ENCODE measurements at regions not wholly inside any gene's neighbourhood (a gene's known extent, or its start where the extent isn't known, plus 50 kb on each side); places are given as distances from the start of the nearest gene placed in this dataset.

DNA sequence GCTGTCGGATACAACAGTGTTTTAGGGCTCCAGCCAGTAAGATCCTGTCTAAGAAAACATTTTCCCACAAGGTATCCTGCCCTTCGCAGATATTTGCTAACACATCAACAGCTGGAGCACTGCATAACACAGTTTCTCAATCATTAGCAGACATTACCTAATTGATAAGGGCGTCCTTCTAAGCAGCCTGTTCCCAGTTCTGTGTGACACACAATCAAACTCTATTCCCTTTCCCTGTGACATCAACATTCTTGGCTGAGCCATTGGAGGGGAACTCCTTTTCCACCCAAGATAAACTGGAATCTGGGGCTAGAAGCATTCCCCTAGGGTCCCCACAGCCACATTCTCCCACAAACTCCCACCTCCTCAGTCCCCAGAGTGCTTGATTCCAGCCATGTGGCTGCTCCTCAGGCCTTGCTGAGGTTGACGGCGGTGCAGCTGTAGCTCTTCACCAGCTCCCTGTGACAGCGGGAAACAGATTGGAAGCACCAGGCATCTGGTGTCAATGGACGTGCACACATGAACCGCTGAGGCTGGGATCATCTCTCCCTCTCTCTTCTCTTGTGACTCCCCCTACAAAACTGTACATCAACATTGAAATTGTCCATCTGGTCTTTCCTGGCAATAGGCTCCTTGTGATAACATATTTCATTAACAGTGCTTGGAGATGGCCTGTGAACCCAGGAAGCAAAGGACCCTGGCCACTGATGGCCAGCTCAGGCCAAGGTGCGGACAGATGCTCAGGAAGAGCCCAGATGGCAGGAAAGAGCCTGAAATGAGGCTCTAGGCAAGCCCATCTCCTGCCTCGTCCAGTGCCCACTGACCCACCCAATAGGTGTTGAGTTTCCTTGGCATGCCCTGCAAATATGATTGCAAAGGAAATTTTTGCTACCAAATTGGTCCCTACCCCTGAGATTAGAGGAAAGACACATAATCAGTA is 131.1 kb upstream of the TBX20 start:
- peak; percentile 46 for DNase-seq

DNA sequence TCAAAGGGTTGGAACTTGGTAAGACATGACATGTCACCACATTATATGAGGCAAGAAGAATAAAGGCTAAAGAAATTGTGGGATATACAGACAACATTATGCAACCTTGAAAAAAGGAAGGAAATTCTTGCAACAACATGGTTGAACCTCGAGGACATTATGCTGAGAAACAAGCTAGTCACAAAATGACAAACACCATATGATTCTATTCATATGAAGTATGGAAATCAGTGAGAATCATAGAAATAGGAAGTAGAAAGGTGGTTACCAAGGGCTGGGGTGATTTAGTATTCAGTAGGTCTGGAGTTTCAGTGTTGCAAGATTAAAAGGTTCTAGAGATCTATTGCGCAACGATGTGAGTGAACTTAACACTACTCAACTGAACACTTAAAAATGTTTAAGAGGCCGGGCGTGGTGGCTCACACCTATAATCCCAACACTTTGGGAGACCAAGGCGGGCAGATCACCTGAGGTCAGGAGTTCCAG is 126.9 kb upstream of the TBX20 start:
- no peak for DNase-seq

DNA sequence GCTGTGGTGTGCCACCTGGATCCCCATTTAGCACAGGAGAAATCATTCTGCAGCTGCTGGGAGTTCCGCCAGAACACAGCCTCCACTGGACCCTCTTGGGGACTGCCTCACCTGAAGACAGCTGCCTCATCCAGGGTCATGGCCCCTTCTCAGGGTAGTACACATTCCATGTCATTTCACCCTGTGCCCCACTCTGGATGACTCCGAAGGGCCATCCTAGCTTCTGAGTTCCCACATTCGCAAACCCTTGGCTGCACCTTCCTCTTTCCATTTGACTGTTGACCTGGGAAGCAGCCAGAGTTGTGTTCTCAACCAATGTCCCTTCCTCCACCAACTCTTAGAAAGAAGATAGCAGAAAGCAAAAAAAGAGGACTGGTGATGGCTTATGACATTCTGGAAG is 125.6 kb upstream of the TBX20 start:
- DNase-seq: no peak

DNA sequence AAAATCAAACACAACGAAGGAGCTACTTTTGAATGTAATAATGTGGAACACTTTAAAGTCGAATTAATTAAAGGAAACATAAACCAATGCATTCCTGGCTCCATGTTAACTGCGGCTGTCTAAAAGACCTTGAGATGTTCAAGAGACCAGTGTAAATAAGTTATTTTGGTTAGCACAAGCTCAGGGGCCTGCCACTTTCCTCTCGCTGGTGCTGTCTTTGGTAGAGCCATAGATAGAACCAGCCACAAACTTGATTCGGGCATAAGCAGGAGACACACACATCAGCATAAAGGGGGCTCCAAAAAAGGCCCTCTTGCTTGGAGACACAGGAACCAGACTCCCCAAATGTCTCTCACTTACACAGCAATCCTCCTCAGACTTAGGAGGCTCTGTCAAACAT is 121.6 kb upstream of the TBX20 start:
- DNase-seq: no peak

DNA sequence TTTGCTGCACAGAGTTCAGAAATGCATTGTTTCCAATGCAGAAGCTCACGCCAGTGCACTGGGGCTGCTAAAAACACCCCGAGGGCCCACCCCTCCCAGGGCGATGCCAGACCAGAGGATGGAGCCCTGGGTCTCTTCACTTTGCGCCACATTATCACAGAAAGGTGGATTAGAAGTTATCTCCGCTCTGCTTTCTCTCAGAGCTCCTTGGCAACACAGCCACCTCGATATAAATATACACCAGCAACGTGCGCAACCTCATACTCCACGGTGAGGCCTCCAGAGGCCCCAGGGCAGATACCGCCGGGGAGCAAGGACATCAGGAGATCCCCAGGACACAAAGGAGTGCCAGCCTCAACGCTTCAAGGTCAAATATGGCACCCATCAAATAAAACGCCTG is 121.0 kb upstream of the TBX20 start:
- DNase-seq: no peak

DNA sequence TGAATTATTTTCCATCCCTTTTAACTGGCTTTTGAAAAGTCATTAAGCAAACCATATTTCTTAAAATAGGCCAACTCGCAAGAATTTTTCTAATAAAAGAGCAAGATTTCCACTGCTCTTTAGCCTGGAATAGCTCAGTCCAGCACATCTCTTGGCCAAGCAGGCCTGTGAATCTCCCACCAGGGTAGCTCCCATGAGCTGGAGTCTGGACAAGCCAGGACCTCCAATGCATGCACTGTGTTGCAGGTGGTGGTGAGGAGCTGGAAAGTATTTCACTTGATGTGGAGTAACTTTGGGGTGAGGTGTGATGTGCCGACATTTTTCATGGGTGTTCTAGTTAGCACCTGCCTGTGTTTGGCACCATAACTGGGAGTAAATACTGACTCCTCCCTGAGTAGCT is 117.3 kb upstream of the TBX20 start:
- no peak for DNase-seq

DNA sequence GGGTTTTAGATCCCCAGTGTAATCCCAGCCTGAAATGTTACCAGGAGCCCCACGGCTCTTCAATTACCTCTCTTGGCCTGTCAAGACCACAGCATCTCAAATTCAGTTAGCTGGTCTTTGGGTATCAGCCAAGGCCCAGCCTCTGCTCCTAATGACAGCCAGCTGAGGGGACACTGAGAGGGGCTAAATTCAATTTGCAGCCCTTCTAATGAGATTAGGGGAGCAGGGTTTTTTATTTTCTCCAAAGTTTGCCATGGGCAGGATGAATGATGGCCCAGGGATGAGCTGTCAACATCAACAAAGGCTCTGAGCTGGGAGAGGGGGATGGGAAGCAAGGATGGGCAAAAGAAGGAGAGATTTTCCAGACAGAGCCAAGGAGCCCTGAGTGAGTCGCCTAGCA is 116.8 kb upstream of the TBX20 start:
- no peak for DNase-seq

DNA sequence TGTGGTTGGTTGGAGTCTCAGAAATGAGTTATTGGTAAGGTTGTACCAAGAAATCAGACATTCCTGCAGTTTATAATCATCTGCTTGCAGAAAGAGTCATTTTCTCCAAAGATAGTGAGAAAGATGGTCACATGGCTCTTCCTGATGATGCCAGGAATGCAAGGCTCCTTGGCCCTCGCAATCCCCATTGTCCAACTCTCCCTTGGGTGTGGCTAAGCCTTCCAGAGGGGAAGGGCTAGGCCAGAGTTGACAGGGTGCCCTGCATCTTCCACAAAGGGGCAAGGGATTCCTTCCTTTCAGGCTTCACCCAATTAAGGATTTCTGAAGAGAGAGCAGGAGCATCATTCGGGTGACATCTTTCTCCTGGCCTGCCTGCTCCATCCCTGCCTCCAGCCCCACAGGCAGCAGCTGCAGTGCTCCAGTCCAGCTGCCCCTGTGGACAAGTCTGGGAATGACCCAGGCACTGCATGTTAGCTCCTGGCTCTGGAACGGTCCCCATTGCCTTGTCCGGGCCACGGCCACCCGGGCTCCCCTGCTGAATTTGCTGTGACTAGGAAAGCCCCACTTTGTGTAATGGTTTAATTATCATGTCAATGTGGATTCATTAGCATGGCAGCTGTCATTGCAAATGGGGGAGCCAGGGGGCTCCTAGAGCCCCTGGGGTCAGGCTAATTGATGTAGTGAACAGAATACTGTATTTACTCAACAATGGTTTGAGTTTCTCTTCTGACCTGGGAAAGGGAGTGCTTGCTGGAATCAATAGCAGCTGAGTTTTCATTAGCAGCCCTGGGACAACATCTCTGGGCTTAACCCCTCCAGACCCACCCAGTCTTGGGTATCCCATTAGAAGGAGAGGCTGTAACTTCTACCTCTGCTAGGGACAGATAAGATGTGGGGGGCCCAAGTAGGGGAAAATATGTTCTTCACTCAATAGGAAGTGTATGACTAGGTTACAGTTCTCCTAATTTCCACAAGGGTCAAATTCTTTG is 112.6 kb upstream of the TBX20 start:
- no peak for DNase-seq

DNA sequence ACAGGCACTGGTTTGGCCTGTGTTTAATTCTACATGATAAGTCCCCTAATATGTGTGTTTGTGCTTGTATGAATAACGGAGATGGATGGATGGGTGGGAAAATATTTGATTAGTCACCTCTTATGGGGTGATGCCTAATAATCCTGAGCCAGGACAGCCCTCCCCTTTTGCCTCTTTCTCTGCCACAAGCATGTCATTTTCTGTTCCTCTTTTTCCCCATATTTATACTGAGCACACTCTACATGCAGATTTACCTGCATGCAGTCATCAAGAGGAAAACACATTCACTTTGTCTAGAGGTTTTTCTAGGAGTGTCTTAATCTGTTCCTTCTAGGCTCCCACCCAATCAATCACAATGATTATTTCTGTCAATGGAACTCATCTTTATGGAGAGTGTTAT is 111.6 kb upstream of the TBX20 start:
- DNase-seq: no peak

DNA sequence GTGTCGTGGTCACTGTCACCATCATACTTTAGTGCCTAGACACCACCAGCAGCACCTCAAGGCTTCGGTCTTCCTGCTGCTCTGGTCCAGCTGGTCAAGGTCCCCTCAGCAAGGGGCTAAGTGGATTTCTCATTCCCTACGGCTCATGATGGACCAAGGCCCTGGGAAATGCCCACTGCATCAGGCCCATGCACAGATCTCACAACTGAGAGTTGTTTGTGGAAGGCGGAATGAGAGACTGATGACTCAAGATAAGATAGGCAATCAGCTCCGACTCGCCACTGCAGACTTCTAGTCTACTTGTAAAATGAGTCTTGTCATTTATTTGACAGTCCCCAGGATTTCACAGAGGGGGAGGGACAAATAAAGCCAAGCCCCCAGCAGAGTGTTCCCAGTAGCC is 108.4 kb upstream of the TBX20 start:
- no peak for DNase-seq

DNA sequence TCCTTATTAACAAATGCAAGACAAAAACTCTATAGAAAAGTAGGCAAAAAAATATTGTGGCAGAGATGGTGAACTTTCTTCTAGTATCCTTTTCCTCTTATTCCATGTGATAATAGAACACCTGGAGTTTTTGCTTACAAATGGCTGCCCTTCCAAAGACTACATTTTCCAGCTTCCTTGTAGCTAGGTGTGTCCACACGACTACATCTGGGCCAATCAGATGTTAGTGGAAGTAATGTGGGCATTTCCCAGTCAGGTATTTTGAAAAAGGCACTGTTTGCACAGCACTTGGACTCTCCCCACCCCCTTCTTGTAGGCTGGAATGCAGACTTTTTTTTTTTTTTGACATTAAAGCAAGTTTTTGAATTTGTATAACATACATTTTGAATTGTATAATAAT is 105.5 kb upstream of the TBX20 start:
- DNase-seq: peak; percentile 19

DNA sequence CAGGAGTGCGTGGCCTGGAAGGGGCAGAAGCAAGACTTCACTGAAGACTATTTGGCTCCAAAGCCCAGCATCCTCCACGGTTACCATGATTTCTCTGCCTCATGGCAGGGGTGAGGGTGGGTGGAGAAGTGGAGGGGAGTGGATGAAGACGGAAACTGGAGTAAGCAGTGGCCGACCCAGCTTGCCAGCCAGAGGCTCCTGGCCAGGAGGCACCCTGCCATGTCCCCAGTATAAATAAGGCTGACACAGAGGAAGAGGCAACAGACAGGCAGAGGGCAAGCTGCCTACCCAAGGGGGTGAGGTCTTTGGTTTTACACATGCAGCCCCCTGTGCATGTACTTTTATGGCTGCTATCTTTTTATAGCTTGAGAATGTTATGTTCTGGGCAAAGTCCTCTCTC is 102.6 kb upstream of the TBX20 start:
- no peak for DNase-seq

DNA sequence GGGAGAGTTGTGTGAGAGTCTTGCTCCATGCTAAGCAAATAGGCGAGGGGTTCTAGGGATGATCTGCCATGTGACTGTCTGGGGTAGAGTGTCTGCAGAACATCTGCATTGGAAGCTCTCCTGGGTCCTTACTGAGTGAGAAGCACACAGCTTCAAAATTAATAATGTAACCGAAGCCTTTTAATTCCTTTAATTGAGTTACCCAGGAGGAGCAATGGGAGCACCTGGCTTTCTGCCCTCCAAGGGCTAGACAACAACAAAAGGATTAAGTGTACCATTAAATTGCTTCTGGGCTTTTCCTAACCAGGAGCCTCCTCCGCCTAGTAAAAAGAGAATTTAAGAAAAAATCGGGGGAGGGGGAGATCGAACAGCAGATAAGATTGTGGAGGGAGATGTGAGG is 102.0 kb upstream of the TBX20 start:
- peak; percentile 45 for DNase-seq

DNA sequence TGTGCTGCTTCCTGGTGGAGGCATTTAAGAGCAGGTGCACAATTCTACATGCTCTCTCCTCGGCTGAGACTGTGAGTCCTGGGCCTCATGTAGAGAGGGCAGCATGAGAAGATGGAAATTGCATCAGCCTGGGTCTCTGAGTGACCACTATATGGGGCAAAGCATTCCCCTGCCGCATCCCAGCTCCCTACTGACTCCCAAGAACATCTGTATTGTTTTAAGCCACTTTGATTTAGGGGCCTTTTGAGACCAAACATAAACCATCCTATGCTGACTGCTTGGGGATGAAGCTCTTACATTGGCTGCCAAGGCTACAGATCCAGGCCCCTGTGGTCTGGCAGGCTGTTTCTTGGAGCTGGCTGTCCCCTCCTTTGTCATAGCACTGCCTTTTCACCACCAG is 101.3 kb upstream of the TBX20 start:
- no peak for DNase-seq

DNA sequence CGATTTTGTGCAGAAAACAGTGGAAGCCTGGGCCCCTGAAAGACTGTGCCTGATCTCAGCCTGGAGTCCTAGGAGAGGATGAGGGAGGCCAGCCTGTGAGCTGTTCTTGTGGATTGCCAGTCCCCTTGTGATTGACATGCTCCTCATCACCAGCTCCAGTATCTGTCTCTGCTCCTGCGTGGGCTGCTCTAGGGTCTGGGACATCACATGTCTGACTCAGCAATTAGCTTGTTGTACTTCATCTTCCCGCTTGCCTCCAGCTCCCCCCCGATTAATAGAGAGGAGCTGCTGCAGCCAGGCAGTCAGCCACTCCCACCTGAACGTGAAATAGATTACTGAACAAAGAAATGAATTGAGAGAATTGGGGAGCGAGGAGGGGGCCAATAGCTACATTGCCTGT is 99.6 kb upstream of the TBX20 start:
- no peak for DNase-seq

DNA sequence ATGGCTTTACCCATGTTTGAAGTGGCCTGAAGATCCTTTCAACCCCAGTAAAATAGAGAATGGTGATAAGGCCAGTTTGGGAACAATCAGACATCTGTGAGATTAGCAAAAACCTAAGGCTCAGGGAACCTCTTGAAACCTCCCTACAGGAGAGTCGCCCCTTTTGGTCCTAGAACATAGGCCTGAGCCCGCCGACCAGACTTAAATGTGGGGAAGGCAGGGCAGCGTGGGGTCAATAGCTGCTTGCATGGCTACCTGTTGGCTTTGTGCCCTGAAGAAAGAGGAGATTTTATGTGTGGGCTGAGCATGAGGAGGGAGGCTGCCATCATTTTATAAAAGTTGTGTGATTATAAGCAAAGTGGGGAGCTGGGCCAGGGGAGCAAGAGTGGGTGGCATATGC is 97.6 kb upstream of the TBX20 start:
- no peak for DNase-seq

DNA sequence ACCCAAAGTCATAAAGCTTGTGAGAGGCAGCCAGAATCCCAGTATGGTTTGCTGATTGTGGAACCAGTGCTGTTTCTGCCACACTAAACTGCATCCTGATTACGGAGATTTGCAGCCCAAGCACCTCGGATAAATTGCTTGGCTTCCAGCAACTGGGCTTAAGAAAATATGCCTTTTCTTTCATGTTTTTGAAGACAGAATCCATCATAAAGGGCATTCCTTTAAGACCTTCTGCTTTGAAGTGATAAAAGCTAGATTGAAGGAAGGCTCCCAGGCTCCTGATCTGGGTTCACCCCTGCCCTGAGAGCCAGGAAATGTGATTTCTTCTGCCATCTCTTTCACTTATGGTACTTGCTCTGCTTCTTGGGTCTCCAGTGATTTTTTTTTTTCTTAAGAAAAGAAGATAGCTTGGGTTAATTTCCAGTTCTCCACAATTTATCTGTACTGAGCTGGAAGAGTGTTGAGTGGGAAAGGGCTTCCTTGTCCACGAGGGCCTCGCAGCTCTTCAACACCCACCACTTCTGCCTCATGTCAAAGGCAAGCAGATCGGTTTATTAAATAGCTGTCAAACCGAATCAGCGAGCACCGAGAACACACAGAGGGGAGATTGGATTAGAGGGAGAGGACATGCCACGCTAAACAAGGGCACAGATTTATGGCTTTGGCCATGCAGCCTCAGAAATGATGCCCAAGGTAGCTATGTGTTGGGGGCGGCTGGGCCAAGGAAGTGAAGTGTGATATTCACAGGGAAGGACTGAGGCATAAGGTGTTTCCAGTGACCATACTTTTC is 94.9 kb upstream of the TBX20 start:
- no peak for DNase-seq

DNA sequence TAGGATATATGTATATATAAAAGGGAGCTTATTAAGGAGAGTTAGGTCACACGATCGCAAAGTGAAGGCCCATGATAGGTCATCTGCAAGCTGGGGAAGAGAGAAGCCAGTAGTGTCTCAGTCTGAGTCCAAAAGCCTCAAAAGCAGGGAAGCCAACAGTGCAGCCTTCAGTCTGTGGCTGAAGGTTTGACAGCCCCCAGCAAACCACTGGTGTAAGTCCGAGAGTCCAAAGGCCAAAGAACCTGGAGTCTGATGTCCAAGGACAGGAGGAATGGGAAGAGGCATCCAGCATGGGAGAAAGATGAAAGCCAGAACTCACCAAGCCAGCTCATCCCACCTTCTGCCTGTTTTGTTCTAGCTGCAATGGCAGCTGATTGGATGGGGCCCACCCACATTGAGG is 88.9 kb upstream of the TBX20 start:
- DNase-seq: no peak

DNA sequence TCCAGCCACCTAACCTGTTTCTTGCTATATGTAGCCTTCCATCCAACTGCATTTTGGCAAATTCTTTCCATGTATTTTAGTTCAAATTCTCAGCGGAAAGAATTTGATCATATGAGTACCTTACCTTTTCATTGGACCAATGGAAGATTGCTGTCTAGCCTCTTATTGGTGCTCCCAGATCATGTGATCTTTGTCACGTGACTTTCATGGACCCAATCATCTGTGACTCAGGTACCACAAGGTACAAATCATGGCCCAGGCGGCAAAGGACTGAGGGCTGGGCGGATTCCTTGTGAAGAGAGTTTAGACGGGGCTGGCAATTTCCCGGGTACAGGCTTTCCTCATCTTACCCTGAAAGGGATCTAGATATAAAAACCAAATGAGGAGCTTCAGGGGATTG is 85.9 kb upstream of the TBX20 start:
- DNase-seq: no peak

DNA sequence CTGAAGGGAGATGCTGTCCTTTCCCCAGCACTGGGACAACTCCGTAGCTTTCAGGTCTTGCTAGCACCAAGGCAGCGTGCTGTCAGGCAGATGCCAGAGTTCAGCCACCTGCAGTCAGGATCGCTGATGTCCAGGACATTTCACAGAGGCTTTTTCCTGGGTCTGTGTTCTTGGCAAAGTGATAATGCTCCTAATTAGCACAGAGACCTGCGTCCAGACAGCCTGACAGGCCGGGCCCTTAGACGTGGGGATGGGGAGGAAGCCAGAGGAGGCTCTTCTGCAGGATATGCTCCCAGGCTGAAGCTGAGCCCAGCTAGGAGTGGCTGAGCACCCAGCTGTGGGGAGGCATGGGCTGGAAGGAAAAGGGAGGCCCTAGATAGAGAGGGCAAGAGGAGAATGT is 82.5 kb upstream of the TBX20 start:
- DNase-seq: no peak

DNA sequence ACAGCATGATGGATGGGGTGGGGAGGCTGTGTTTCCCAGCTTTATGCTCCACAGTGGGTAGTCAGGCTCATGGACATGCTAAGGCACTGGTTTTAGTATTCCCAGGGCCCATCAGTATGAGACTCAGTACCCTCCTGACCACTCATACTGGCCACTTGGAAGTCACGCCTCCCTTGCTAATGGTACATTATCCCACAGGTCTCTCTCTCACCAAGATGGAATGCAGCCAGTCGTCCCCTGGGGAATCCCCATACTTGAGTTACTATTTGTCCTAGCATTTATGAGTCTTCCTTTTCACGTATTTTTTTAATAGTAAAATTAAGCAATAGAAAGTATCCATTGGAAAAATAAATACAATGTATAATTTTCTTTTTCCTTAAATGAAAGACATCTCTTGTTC is 80.6 kb upstream of the TBX20 start:
- no peak for DNase-seq

DNA sequence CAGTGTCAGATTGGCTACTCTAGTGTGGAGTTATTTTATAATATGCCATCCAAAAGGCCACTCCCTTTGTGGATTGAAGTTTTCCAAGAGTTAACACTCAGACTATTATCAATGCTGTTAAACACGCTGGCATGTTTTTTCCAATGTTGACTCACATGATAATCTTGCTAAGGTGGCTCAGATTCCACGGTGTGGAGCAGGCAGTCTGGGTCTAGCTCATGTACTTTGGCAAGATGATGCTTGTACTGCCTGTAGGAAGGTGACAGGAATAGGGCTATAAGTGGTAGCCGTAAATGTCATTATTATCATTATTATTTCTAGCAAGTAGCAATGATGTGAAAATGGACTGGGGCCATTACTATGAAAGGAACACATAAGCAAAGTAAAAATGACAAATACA is 79.4 kb upstream of the TBX20 start:
- DNase-seq: no peak
